HG03575 (cell line): ENCODE measurements at regions not wholly inside any gene's neighbourhood (a gene's known extent, or its start where the extent isn't known, plus 50 kb on each side); places are given as distances from the start of the nearest gene placed in this dataset.

Experiments used
- ATAC-seq: cut with Tn5 transposase; IDR thresholded peaks from one replicate; pipeline ENCODE4 v1.9.1; 2021; ENCODE audit not compliant: unreplicated experiment, insufficient number of reproducible peaks, low FRiP score; ENCODE audit errors: extremely low read depth

DNA sequence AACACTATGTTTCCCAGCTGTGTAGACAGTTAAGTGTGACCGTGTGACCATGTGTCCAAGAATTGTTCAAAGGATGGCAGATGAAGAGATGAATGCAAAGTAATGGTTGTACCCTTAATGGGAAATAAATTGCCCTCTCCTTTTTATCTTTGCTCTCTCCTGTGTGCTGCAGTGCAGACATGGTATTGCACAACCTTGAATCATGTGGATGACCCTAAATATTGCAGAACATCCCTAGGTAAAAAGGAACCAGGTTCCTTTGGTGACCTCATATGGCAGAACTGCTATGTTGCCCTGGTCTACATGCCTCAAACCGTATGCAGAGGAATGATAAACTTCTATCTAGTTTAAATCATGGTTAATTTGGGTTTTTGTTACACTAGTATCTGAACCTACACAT lies 81.7 kb upstream of the CTNND2 start:
- ATAC-seq, result no peak

DNA sequence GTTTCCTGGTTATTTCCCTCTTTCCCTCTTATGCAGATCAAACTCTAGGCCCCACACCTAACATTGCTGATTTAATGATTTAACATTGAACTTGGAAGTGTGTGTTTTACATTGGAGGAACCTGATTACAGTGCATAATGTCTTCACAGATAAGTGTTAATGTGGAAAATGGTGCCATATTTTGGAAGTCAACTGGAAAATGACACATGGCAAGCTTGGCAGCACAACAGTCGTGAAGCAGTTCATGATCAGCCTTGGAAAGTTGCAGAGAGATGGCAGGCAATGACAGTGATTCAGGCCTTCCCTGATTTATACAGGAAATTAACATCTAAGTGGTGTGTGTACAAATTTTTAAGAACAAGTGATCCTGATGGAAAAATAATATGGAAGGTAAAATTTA lies 80.0 kb upstream of the CTNND2 start:
- no peak for ATAC-seq

DNA sequence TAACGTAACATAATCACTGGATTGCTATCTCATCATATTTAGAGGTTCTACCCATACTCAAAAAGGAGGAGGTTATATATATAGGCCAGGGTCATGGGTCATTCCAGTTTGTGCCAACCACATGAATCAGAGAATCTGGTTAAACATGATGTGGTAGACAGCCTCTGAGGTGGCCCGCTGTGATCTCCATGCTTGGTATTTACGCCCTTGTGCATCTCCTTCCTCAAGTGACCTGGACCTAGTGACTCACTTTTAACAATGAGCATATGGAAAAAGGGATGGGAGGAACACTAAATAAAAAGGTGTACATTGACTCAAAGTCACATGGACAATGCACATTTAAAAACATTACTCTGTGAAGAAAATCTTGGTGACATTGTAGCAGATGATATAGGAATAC lies 77.7 kb upstream of the CTNND2 start:
- no peak for ATAC-seq

DNA sequence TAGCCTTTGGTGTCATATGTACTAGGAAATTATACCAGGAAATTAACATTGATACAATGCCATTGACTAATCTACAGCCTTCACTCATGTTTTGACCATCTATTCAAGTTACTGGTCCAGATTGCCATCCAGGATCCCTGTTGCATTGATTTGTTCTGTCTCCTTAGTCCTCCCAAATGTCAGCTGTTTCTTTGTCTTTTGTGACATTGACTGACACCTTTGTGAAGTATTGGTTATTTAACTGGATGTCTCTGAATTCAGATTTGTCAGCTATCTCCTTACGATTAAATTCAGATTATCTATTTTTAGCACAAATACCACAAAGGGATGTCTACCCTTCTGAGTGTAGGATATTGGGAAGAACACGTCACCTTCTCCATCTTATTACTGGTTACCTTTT lies 73.7 kb upstream of the CTNND2 start:
- ATAC-seq, result no peak

DNA sequence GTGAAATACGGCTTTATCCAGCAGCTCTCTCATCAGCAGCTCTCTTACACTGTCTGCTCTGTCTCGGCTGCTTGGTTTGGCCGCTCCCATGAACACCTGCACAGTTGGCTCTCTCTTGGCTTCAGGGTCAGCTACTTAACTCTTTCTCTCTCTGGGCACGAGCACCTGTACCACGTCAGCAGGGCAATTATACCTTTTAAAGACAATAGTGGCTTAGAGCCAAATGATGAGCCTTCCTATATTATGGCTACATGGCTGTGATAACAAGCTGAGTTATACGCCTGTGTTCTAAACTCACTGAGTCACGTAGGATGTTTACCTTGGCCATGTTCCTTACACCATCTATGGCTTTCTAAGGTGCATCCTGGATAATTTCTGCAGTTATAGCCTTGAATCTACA lies 69.2 kb upstream of the CTNND2 start:
- ATAC-seq, result no peak

DNA sequence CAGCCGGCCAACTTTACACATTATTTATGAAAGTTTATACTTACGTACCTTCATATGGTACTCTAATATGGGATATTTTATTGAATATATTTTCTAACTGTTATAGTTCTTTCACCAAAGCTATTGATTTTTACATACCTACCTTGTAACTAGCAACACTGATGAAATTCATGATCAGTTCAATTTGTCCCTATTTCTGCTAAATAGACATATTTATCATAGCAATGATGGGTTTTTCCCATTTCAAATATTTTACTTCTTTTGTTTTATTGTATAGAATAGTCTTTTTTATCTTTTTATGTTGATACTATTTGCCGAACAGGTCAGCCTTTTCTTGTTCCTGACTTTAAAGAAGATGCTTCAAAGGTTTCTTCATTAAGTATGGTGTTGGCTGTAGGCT lies 59.0 kb upstream of the CTNND2 start:
- ATAC-seq, result no peak

DNA sequence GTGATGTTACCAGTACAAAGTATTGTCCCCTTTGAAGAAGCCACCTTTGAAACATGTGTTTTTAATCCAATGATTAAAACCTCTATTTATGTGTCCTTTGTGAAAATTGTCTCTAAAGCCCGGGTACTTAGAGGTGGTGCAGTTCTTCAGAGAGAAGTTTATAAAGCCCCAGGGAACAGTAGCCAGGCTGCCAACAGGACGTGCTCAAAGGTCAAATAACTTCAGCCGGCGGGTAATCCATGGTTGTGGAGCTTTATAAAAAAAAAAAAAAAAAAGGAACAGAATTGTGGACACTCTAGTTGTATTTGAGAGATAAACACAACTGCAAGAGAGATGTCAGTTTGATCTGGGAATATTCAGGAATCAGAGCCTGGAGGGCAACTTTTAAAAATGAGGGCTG lies 57.9 kb upstream of the CTNND2 start:
- no peak for ATAC-seq

DNA sequence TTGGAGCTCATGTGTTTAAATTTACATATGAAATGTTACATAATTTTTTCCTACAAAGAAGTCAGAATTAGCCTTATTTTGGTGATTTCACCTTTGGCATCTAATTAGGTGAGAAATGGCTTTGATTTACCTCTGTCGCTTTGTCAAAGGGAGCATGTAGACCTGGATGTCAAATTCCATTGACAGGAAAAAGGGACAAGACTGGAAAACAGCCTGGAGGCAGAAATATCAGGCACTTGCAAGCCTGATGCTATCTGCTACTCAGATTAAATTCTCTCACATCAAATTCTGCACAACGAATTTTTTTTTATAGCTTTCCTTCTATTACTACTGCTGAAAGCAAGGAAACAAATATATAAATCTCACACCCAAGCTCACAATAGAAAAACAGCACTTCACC lies 54.1 kb upstream of the CTNND2 start:
- no peak for ATAC-seq

DNA sequence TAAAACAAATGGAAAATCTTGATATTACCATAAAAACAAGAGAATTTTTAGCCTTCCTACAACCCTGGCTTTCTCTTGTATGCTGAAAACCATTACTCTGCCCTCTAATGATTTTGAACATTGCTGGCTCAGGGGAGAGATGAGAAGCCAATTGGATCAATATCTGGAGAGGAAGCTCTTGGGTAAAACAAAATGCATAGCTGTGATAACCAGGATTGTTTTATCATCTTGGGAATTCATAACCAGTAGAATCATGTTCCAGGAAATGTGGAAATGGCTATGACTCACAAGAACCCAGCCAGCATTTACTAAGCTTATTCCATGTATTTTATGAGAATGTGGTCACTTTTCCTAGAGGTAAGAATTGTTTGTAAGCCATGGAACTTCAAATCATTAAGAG lies 51.1 kb upstream of the CTNND2 start:
- no peak for ATAC-seq
